Neuronal stem cell (in vitro differentiated cells): ENCODE measurements at regions not wholly inside any gene's neighbourhood (a gene's known extent, or its start where the extent isn't known, plus 50 kb on each side); places are given as distances from the start of the nearest gene placed in this dataset.

Experiments
- DNase-seq: peaks from one replicate; pipeline ENCODE4 v3.0.0-alpha.2; 2013; ENCODE audit warnings: low spot score
- H2AFZ ChIP-seq: one replicate; pipeline ENCODE4 v1.6.1; 2013; ENCODE audit warnings: mild to moderate bottlenecking, low read length, inconsistent platforms
- H2AK5ac ChIP-seq: 2 replicates; pipeline ENCODE4 v1.6.1; 2013; ENCODE audit warnings: low read depth, mild to moderate bottlenecking, inconsistent platforms, low read length, moderate library complexity, mixed read lengths
- H2BK120ac ChIP-seq: 2 replicates; pipeline ENCODE4 v1.6.1; 2013; ENCODE audit warnings: low read depth, mild to moderate bottlenecking, inconsistent platforms, low read length, moderate library complexity, mixed read lengths
- H2BK12ac ChIP-seq: one replicate; pipeline ENCODE4 v1.6.1; 2013; ENCODE audit warnings: low read length, inconsistent platforms
- H2BK15ac ChIP-seq: 2 replicates; pipeline ENCODE4 v1.6.1; 2013; ENCODE audit warnings: mild to moderate bottlenecking, low read length, inconsistent platforms, mixed read lengths
- H2BK5ac ChIP-seq: one replicate; pipeline ENCODE4 v1.6.1; 2013; ENCODE audit warnings: inconsistent platforms, mild to moderate bottlenecking, low read length, moderate library complexity
- H3K14ac ChIP-seq: one replicate; pipeline ENCODE4 v1.6.1; 2013; ENCODE audit warnings: low read length, inconsistent platforms
- H3K18ac ChIP-seq: 2 replicates; pipeline ENCODE4 v1.6.1; 2013; ENCODE audit warnings: low read length, inconsistent platforms
- H3K23ac ChIP-seq: 2 replicates; pipeline ENCODE4 v1.6.1; 2013; ENCODE audit warnings: low read depth, mild to moderate bottlenecking, mixed read lengths, low read length, inconsistent platforms; ENCODE audit not compliant: poor library complexity
- H3K27ac ChIP-seq: replicated peaks from 3 replicates; pipeline ENCODE4 v1.5.1; 2013; ENCODE audit warnings: low read length, inconsistent platforms
- H3K27me3 ChIP-seq, 3 experiments: 2 replicates each; pipeline ENCODE4 v1.6.1; 2013; ENCODE audit warnings: low read length in 3 of 3, mild to moderate bottlenecking in 2 of 3, inconsistent platforms in 1 of 3, low read depth in 1 of 3, mixed read lengths in 1 of 3, moderate library complexity in 1 of 3; ENCODE audit not compliant: control insufficient read depth in 3 of 3, insufficient read depth in 3 of 3
- H3K36me3 ChIP-seq, 2 donors: replicated peaks in 1 of 2; 2 replicates each; pipeline ENCODE4 v1.6.1; 2013; ENCODE audit warnings: low read length in 2 of 2; ENCODE audit not compliant: control insufficient read depth in 2 of 2, insufficient read depth in 2 of 2
- H3K4ac ChIP-seq: 2 replicates; pipeline ENCODE4 v1.6.1; 2013; ENCODE audit warnings: inconsistent platforms, mild to moderate bottlenecking, low read length, moderate library complexity
- H3K4me1 ChIP-seq, 2 donors: 1 replicate in 1 of 2; 2 replicates in 1 of 2; pipeline ENCODE4 v1.6.1; 2013; ENCODE audit warnings: low read length in 2 of 2, low read depth in 1 of 2; ENCODE audit not compliant: control insufficient read depth in 2 of 2, insufficient read depth in 1 of 2
- H3K4me2 ChIP-seq: one replicate; pipeline ENCODE4 v1.6.1; 2013; ENCODE audit warnings: mild to moderate bottlenecking, low read length, inconsistent platforms; ENCODE audit not compliant: insufficient read depth, poor library complexity, severe bottlenecking
- H3K4me3 ChIP-seq, 2 donors: 2 replicates each; pipeline ENCODE4 v1.5.1; 2013; ENCODE audit warnings: low read length in 2 of 2, mild to moderate bottlenecking in 2 of 2, inconsistent platforms in 1 of 2, moderate library complexity in 1 of 2
- H3K79me1 ChIP-seq: one replicate; pipeline ENCODE4 v1.6.1; 2013; ENCODE audit warnings: low read depth, mild to moderate bottlenecking, inconsistent platforms, low read length, moderate library complexity
- H3K9ac ChIP-seq: one replicate; pipeline ENCODE4 v1.6.1; 2013; ENCODE audit warnings: mild to moderate bottlenecking, low read depth, low read length, inconsistent platforms; ENCODE audit not compliant: poor library complexity
- H3K9me3 ChIP-seq, 2 donors: replicated peaks in 1 of 2; 2 replicates each; pipeline versions ENCODE3 to v1.6.1; 2013; ENCODE audit warnings: low read length in 2 of 2, mild to moderate bottlenecking in 2 of 2, inconsistent platforms in 1 of 2, low read depth in 1 of 2, mixed read lengths in 1 of 2, moderate library complexity in 1 of 2; ENCODE audit not compliant: control insufficient read depth in 2 of 2, insufficient read depth in 1 of 2
- H4K8ac ChIP-seq: one replicate; pipeline ENCODE4 v1.6.1; 2013; ENCODE audit warnings: low read depth, mild to moderate bottlenecking, inconsistent platforms, low read length, moderate library complexity
- H4K91ac ChIP-seq: one replicate; pipeline ENCODE4 v1.6.1; 2013; ENCODE audit warnings: low read length, low read depth, mild to moderate bottlenecking, inconsistent platforms; ENCODE audit not compliant: poor library complexity
- WGBS, 2 donors: extraction: QIAGEN DNeasy Blood & Tissue Kit; methylation state at CpG; one replicate each; pipeline ENCODE4 v1.1.7; 2013; ENCODE audit warnings: missing lambda C conversion rate in 2 of 2, mixed read lengths in 1 of 2; ENCODE audit not compliant: insufficient read length in 2 of 2, insufficient replicate concordance in 1 of 2; ENCODE audit errors: extremely low coverage in 2 of 2; 5-methylcytosine and 5-hydroxymethylcytosine counted together

DNA sequence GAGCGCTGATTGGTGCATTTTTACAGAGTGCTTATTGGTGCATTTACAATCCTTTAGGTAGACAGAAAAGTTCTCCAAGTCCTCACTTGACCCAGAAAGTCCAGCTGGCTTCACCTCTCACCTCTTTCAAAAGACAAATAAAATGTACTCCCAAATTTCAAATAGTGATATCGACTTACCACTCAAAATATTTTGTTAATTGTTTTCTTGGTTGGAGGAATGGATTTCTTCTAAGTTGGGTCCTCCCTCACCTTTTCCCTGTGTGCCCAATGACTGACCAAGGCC is 338.4 kb upstream of the KLF3 start:
- no peak overlapping the region for H2BK15ac ChIP-seq
- H3K9me3 ChIP-seq, result no peaks in the 10 kb centered on the region
- no peak overlapping the region for H3K27ac ChIP-seq
- H3K36me3 ChIP-seq, result no peaks in the 10 kb centered on the region
- H3K4ac ChIP-seq, result no peak overlapping the region
- no peak overlapping the region for H3K23ac ChIP-seq
- no peak overlapping the region for H3K18ac ChIP-seq
- no peak overlapping the region for H3K4me3 ChIP-seq
- H2BK5ac ChIP-seq, result no peak overlapping the region
- H3K9ac ChIP-seq, result no peak overlapping the region
- no peak overlapping the region for H3K4me2 ChIP-seq
- no CpG with 5 or more reads among the region's 2 CpGs for WGBS, 2 donors
- H4K8ac ChIP-seq, result no peak overlapping the region
- no peak overlapping the region for H2BK120ac ChIP-seq
- no peak overlapping the region for H2BK12ac ChIP-seq
- no peak overlapping the region for H2AFZ ChIP-seq
- no peak overlapping the region for H2AK5ac ChIP-seq
- no peaks in the 10 kb centered on the region for H3K79me1 ChIP-seq
- no peak overlapping the region for H4K91ac ChIP-seq
- no peaks in the 10 kb centered on the region for H3K27me3 ChIP-seq
- peaks cover 4 to 8% of the 10 kb centered on the region in 2 donors for H3K4me1 ChIP-seq
- no peak overlapping the region for H3K14ac ChIP-seq
- no peak for DNase-seq

- no peak overlapping the region for H4K8ac ChIP-seq
- no peak for DNase-seq
- H3K4me3 ChIP-seq, result no peak overlapping the region
- no peaks in the 10 kb centered on the region for H3K27me3 ChIP-seq
- no peak overlapping the region for H3K4ac ChIP-seq
- H2BK5ac ChIP-seq, result no peak overlapping the region
- H3K4me2 ChIP-seq, result no peak overlapping the region
- H2BK120ac ChIP-seq, result no peak overlapping the region
- H2BK15ac ChIP-seq, result no peak overlapping the region
- no peak overlapping the region for H2BK12ac ChIP-seq
- no peak overlapping the region for H3K23ac ChIP-seq
- no peak overlapping the region for H3K27ac ChIP-seq
- no peak overlapping the region for H3K18ac ChIP-seq
- H3K36me3 ChIP-seq, result no peaks in the 10 kb centered on the region
- H3K9ac ChIP-seq, result no peak overlapping the region
- H2AK5ac ChIP-seq, result no peak overlapping the region
- no peak overlapping the region for H3K14ac ChIP-seq
- H3K4me1 ChIP-seq, result peaks cover 4 to 8% of the 10 kb centered on the region in 2 donors
- H4K91ac ChIP-seq, result no peak overlapping the region
- H3K9me3 ChIP-seq, result no peaks in the 10 kb centered on the region
- WGBS, 2 donors, result no CpG with 5 or more reads among the region's 3 CpGs
- no peaks in the 10 kb centered on the region for H3K79me1 ChIP-seq
- no peak overlapping the region for H2AFZ ChIP-seq
Measured at GRCh38 chr4:38326499-38326898, 337.5 kb upstream of the KLF3 start.

DNA sequence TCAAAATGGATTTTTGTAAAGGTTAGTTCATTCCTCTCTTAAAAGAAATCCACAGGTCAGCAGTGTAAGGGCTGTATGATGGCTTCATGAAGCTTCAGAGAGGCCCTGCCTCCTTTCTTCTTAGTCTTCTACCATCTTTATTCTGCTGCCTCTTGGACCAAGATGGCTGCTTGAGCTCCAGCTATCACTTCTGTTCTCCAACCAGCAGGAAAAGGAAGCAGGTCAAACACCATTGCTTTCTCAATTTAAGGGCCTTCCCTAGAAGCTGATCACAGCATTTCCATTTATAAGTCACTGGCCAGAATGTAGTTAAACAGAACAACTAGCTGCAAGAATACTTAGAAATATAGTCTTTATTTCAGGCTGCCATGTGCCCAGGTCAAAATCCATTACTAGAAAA is 336.8 kb upstream of the KLF3 start:
- Histone ChIP-seq H3K27ac (no peak overlapping the region), H3K4me2 (no peak overlapping the region), H2AK5ac (no peak overlapping the region)

GRCh38 chr4:38328989-38329729 is 334.8 kb upstream of the KLF3 start:
- Histone ChIP-seq H2BK120ac (no peak overlapping the region), H3K4me2 (no peak overlapping the region)
- WGBS, 2 donors, result no CpG with 5 or more reads among the region's 8 CpGs

More for the DNA sequence above, 336.8 kb upstream of the KLF3 start:
- Histone ChIP-seq H3K27me3 (no peaks in the 10 kb centered on the region), H3K36me3 (no peaks in the 10 kb centered on the region), H3K4me3 (no peak overlapping the region), H3K23ac (no peak overlapping the region), H3K18ac (no peak overlapping the region), H3K9ac (no peak overlapping the region), H3K4me1 (peaks cover 4 to 8% of the 10 kb centered on the region in 2 donors), H3K4ac (no peak overlapping the region), H3K79me1 (no peaks in the 10 kb centered on the region), H3K9me3 (no peaks in the 10 kb centered on the region), H2AFZ (no peak overlapping the region), H2BK12ac (no peak overlapping the region), H2BK5ac (no peak overlapping the region), H3K14ac (no peak overlapping the region), H4K8ac (no peak overlapping the region), H2BK15ac (no peak overlapping the region), H2BK120ac (no peak overlapping the region), H4K91ac (no peak overlapping the region)
- no peak for DNase-seq

More at GRCh38 chr4:38328989-38329729, 334.8 kb upstream of the KLF3 start:
- H4K8ac ChIP-seq, result peak overlapping the region; percentile 84
- H3K9ac ChIP-seq, result no peak overlapping the region
- no peak for DNase-seq
- H3K23ac ChIP-seq, result no peak overlapping the region
- no peak overlapping the region for H3K4ac ChIP-seq
- peaks cover 4 to 8% of the 10 kb centered on the region in 2 donors for H3K4me1 ChIP-seq
- no peak overlapping the region for H3K27ac ChIP-seq
- H2AK5ac ChIP-seq, result no peak overlapping the region
- no peak overlapping the region for H3K14ac ChIP-seq
- H2AFZ ChIP-seq, result no peak overlapping the region
- H2BK5ac ChIP-seq, result no peak overlapping the region
- no peak overlapping the region for H2BK15ac ChIP-seq
- H3K27me3 ChIP-seq, result no peaks in the 10 kb centered on the region
- no peaks in the 10 kb centered on the region for H3K36me3 ChIP-seq
- H2BK12ac ChIP-seq, result no peak overlapping the region
- no peaks in the 10 kb centered on the region for H3K79me1 ChIP-seq
- H4K91ac ChIP-seq, result peak overlapping the region; percentile 9
- H3K18ac ChIP-seq, result no peak overlapping the region
- no peak overlapping the region for H3K4me3 ChIP-seq
- H3K9me3 ChIP-seq, result no peaks in the 10 kb centered on the region
